SJCRH30 (cell line): ENCODE measurements at regions not wholly inside any gene's neighbourhood (a gene's known extent, or its start where the extent isn't known, plus 50 kb on each side); places are given as distances from the start of the nearest gene placed in this dataset.
"Not testable (repeated sequence)": the region's sequence is repeated elsewhere in the genome, so short reads cannot be mapped to it uniquely, and the experiment has no call there.

ENCODE experiments used
- DNase-seq, 2 experiments: peaks; one replicate each; pipeline ENCODE4 v3.0.0-alpha.2; 2015 to 2020
- H3K27ac ChIP-seq: fragments of 250-450 bp; sonication (Bioruptor Pico); 2 replicates; pipeline ENCODE4 v1.5.1; 2020; ENCODE audit warnings: mild to moderate bottlenecking, moderate library complexity
- H3K27me3 ChIP-seq: fragments of 250-450 bp; sonication (Bioruptor Pico); 2 replicates; pipeline ENCODE4 v1.5.1; 2020; ENCODE audit warnings: mild to moderate bottlenecking, moderate library complexity
- H3K36me3 ChIP-seq: fragments of 250-450 bp; sonication (Bioruptor Pico); 2 replicates; pipeline ENCODE4 v1.5.1; 2020; ENCODE audit warnings: mild to moderate bottlenecking, moderate library complexity
- H3K4me1 ChIP-seq: fragments of 250-450 bp; sonication (Bioruptor Pico); 2 replicates; pipeline ENCODE4 v1.5.1; 2020; ENCODE audit warnings: mild to moderate bottlenecking, moderate library complexity
- H3K4me3 ChIP-seq: fragments of 250-450 bp; sonication (Bioruptor Pico); 2 replicates; pipeline ENCODE4 v1.5.1; 2020; ENCODE audit warnings: mild to moderate bottlenecking, moderate library complexity
- H3K9me3 ChIP-seq: fragments of 250-450 bp; sonication (Bioruptor Pico); replicated peaks from 2 replicates; pipeline ENCODE4 v1.5.1; 2020; ENCODE audit warnings: mild to moderate bottlenecking, moderate library complexity

- no peak for DNase-seq
- Histone ChIP-seq H3K4me3 (no peak overlapping the region), H3K27me3 (peaks cover 19% of the 10 kb centered on the region), H3K9me3 (no peaks in the 10 kb centered on the region), H3K36me3 (no peaks in the 10 kb centered on the region), H3K27ac (no peak overlapping the region), H3K4me1 (no peaks in the 10 kb centered on the region)
These were observed 146.2 kb downstream of the GXYLT1 start for GRCh38 chr12:41998436-41998835.

- Histone ChIP-seq H3K4me3 (no peak overlapping the region), H3K36me3 (no peaks in the 10 kb centered on the region), H3K4me1 (no peaks in the 10 kb centered on the region), H3K9me3 (no peaks in the 10 kb centered on the region), H3K27me3 (peaks cover 13% of the 10 kb centered on the region), H3K27ac (no peak overlapping the region)
- no peak for DNase-seq
These were observed 151.4 kb downstream of the GXYLT1 start for GRCh38 chr12:41993283-41993682.

- peaks cover 7% of the 10 kb centered on the region for H3K27me3 ChIP-seq
These were observed 151.9 kb downstream of the GXYLT1 start for GRCh38 chr12:41992692-41993215.

GRCh38 chr12:41992022-41992421 lies 152.7 kb downstream of the GXYLT1 start:
- Histone ChIP-seq H3K36me3 (no peaks in the 10 kb centered on the region), H3K4me3 (no peak overlapping the region), H3K27ac (no peak overlapping the region), H3K4me1 (no peaks in the 10 kb centered on the region), H3K9me3 (no peaks in the 10 kb centered on the region), H3K27me3 (peaks cover 6% of the 10 kb centered on the region; the same call in 1 of the 2 replicates)
- no peak for DNase-seq

More at GRCh38 chr12:41992692-41993215, 151.9 kb downstream of the GXYLT1 start:
- no peaks in the 10 kb centered on the region for H3K4me1 ChIP-seq
- DNase-seq: no peak
- no peaks in the 10 kb centered on the region for H3K36me3 ChIP-seq
- no peak overlapping the region for H3K4me3 ChIP-seq
- no peaks in the 10 kb centered on the region for H3K9me3 ChIP-seq
- no peak overlapping the region for H3K27ac ChIP-seq

GRCh38 chr12:41988715-41989114 lies 156.0 kb downstream of the GXYLT1 start:
- Histone ChIP-seq H3K4me3 (no peak overlapping the region), H3K27me3 (no peaks in the 10 kb centered on the region; the same call in 1 of the 2 replicates), H3K9me3 (peaks cover 5% of the 10 kb centered on the region; the same call in 1 of the 2 replicates), H3K36me3 (no peaks in the 10 kb centered on the region), H3K4me1 (no peaks in the 10 kb centered on the region), H3K27ac (no peak overlapping the region)
- DNase-seq: no peak

- H3K36me3 ChIP-seq, H3K4me3 ChIP-seq, H3K4me1 ChIP-seq, H3K27me3 ChIP-seq, H3K27ac ChIP-seq, H3K9me3 ChIP-seq, DNase-seq: not testable (repeated sequence)
These were observed 158.2 kb downstream of the GXYLT1 start for GRCh38 chr12:41986513-41986912.

- H3K36me3 ChIP-seq: no peaks in the 10 kb centered on the region
- H3K9me3 ChIP-seq: peaks cover 5% of the 10 kb centered on the region; the same call in 1 of the 2 replicates
- H3K27ac ChIP-seq: no peak overlapping the region
- H3K27me3 ChIP-seq: no peaks in the 10 kb centered on the region
- H3K4me3 ChIP-seq: no peak overlapping the region
- no peaks in the 10 kb centered on the region for H3K4me1 ChIP-seq
- no peak for DNase-seq
These were observed 160.8 kb downstream of the GXYLT1 start for GRCh38 chr12:41983856-41984255.

- peaks cover 5% of the 10 kb centered on the region; the same call in 1 of the 2 replicates for H3K9me3 ChIP-seq
- no peaks in the 10 kb centered on the region for H3K27me3 ChIP-seq
- no peak overlapping the region for H3K27ac ChIP-seq
- H3K4me3 ChIP-seq: no peak overlapping the region
- no peak for DNase-seq
- H3K36me3 ChIP-seq: no peaks in the 10 kb centered on the region
- no peaks in the 10 kb centered on the region for H3K4me1 ChIP-seq
These were observed 161.3 kb downstream of the GXYLT1 start for GRCh38 chr12:41983394-41983793.

- DNase-seq: no peak
- Histone ChIP-seq H3K4me3 (no peak overlapping the region), H3K36me3 (no peaks in the 10 kb centered on the region), H3K9me3 (peaks cover 5% of the 10 kb centered on the region; the same call in 1 of the 2 replicates), H3K27me3 (no peaks in the 10 kb centered on the region), H3K4me1 (no peaks in the 10 kb centered on the region), H3K27ac (no peak overlapping the region)
These were observed 162.9 kb downstream of the GXYLT1 start for GRCh38 chr12:41981758-41982157.

GRCh38 chr12:41981013-41981412 lies 163.7 kb downstream of the GXYLT1 start:
- no peak for DNase-seq
- Histone ChIP-seq H3K4me1 (no peaks in the 10 kb centered on the region), H3K36me3 (no peaks in the 10 kb centered on the region), H3K27me3 (no peaks in the 10 kb centered on the region), H3K4me3 (no peak overlapping the region), H3K27ac (no peak overlapping the region), H3K9me3 (0 out of 2 replicates have a peak, but pooled peaks cover 3% of the 10 kb centered on the region)

GRCh38 chr12:41980390-41980789 lies 164.3 kb downstream of the GXYLT1 start:
- no peak overlapping the region for H3K4me3 ChIP-seq
- 0 out of 2 replicates have a peak, but pooled peaks cover 3% of the 10 kb centered on the region for H3K9me3 ChIP-seq
- no peaks in the 10 kb centered on the region for H3K27me3 ChIP-seq
- H3K36me3 ChIP-seq: no peaks in the 10 kb centered on the region
- no peak for DNase-seq
- H3K4me1 ChIP-seq: no peaks in the 10 kb centered on the region
- no peak overlapping the region for H3K27ac ChIP-seq

GRCh38 chr12:41979574-41979973 lies 165.1 kb downstream of the GXYLT1 start:
- no peak overlapping the region for H3K4me3 ChIP-seq
- H3K9me3 ChIP-seq: 0 out of 2 replicates have a peak, but pooled peaks cover 3% of the 10 kb centered on the region
- no peak overlapping the region for H3K27ac ChIP-seq
- no peaks in the 10 kb centered on the region for H3K27me3 ChIP-seq
- no peaks in the 10 kb centered on the region for H3K36me3 ChIP-seq
- DNase-seq: no peak
- no peaks in the 10 kb centered on the region for H3K4me1 ChIP-seq

GRCh38 chr12:41972598-41972997 lies 172.1 kb downstream of the GXYLT1 start:
- Histone ChIP-seq H3K27me3 (no peaks in the 10 kb centered on the region), H3K27ac (no peak overlapping the region), H3K9me3 (0 out of 2 replicates have a peak, but pooled peaks cover 3% of the 10 kb centered on the region), H3K36me3 (no peaks in the 10 kb centered on the region), H3K4me1 (no peaks in the 10 kb centered on the region), H3K4me3 (no peak overlapping the region)
- no peak for DNase-seq

GRCh38 chr12:41972196-41972595 lies 172.5 kb downstream of the GXYLT1 start:
- Histone ChIP-seq H3K36me3 (no peaks in the 10 kb centered on the region), H3K4me3 (no peak overlapping the region), H3K27me3 (no peaks in the 10 kb centered on the region), H3K27ac (no peak overlapping the region), H3K4me1 (no peaks in the 10 kb centered on the region), H3K9me3 (0 out of 2 replicates have a peak, but pooled peaks cover 3% of the 10 kb centered on the region)
- DNase-seq: no peak

GRCh38 chr12:41970744-41971143 lies 173.9 kb downstream of the GXYLT1 start:
- Histone ChIP-seq H3K36me3 (no peaks in the 10 kb centered on the region), H3K27ac (no peak overlapping the region), H3K4me1 (no peaks in the 10 kb centered on the region), H3K4me3 (no peak overlapping the region), H3K9me3 (no peaks in the 10 kb centered on the region), H3K27me3 (no peaks in the 10 kb centered on the region)
- no peak for DNase-seq

GRCh38 chr12:41968599-41968998 lies 176.1 kb downstream of the GXYLT1 start:
- H3K27me3 ChIP-seq: no peaks in the 10 kb centered on the region
- no peak for DNase-seq
- no peaks in the 10 kb centered on the region for H3K4me1 ChIP-seq
- no peaks in the 10 kb centered on the region for H3K36me3 ChIP-seq
- no peaks in the 10 kb centered on the region for H3K9me3 ChIP-seq
- no peak overlapping the region for H3K4me3 ChIP-seq
- H3K27ac ChIP-seq: no peak overlapping the region
